GM20000 (cell line): ENCODE measurements at regions not wholly inside any gene's neighbourhood (a gene's known extent, or its start where the extent isn't known, plus 50 kb on each side); places are given as distances from the start of the nearest gene placed in this dataset.
A peak's percentile ranks its signal among the peaks of the same experiment; 100 is the strongest.

Experiments used
- DNase-seq: peaks from one replicate; pipeline ENCODE4 v3.0.0; 2012; ENCODE audit warnings: low spot score
- CTCF ChIP-seq: IDR thresholded peaks from 2 replicates; pipeline ENCODE4 v1.5.1; 2012; ENCODE audit warnings: mild to moderate bottlenecking, control low read depth; ENCODE audit errors: extremely low read depth, missing control alignments

GRCh38 chr2:222792001-222792611 lies 68.7 kb upstream of the ACSL3 start:
- TF ChIP-seq CTCF, result no peak
- DNase-seq, result no peak

- DNase-seq, result no peak
These were observed 66.0 kb upstream of the ACSL3 start for GRCh38 chr2:222794585-222795449.

GRCh38 chr2:222795450-222796357 lies 65.1 kb upstream of the ACSL3 start:
- no peak for TF ChIP-seq CTCF

More at GRCh38 chr2:222794585-222795449, 66.0 kb upstream of the ACSL3 start:
- no peak for TF ChIP-seq CTCF

GRCh38 chr2:222796413-222797103 lies 64.3 kb upstream of the ACSL3 start:
- no peak for TF ChIP-seq CTCF
- DNase-seq, result no peak

More at GRCh38 chr2:222795450-222796357, 65.1 kb upstream of the ACSL3 start:
- no peak for DNase-seq

- TF ChIP-seq CTCF, result peak; percentile 37
These were observed 63.6 kb upstream of the ACSL3 start for GRCh38 chr2:222797261-222797660.

GRCh38 chr2:222797871-222798270 lies 63.0 kb upstream of the ACSL3 start:
- no peak for TF ChIP-seq CTCF
- DNase-seq, result no peak

More at GRCh38 chr2:222797261-222797660, 63.6 kb upstream of the ACSL3 start:
- DNase-seq, result no peak
